OCI-LY1 (cell line): ENCODE measurements at regions not wholly inside any gene's neighbourhood (a gene's known extent, or its start where the extent isn't known, plus 50 kb on each side); places are given as distances from the start of the nearest gene placed in this dataset.

Source experiments
- H2AFZ ChIP-seq: fragments of 200-600 bp; sonication (generic), shearing (Covaris generic); 2 replicates; pipeline ENCODE4 v1.6.0; 2014; ENCODE audit warnings: antibody characterized with exemption, mild to moderate bottlenecking, low read length
- H3F3A ChIP-seq: fragments of 200-600 bp; sonication (generic), shearing (Covaris generic); 2 replicates; pipeline ENCODE4 v1.6.0; 2014; ENCODE audit warnings: mild to moderate bottlenecking, antibody characterized with exemption, low read length, moderate library complexity; ENCODE audit not compliant: insufficient read depth
- H3K27ac ChIP-seq: fragments of 200-600 bp; sonication (generic); 2 replicates; pipeline ENCODE4 v1.5.1; 2014; ENCODE audit warnings: low read length, mixed run types, mild to moderate bottlenecking, low read depth; ENCODE audit not compliant: poor library complexity, severe bottlenecking
- H3K27me3 ChIP-seq: fragments of 200-600 bp; sonication (generic); 2 replicates; pipeline ENCODE4 v1.6.0; 2014; ENCODE audit warnings: antibody characterized with exemption, mild to moderate bottlenecking, low read length, moderate library complexity; ENCODE audit not compliant: insufficient read depth
- H3K36me3 ChIP-seq: fragments of 200-600 bp; sonication (generic); 2 replicates; pipeline ENCODE4 v1.6.1; 2014; ENCODE audit warnings: mild to moderate bottlenecking, antibody characterized with exemption, low read length, moderate library complexity, mixed read lengths; ENCODE audit not compliant: insufficient read depth
- H3K4me1 ChIP-seq: fragments of 200-600 bp; sonication (generic); 2 replicates; pipeline ENCODE4 v1.5.1; 2014; ENCODE audit warnings: mild to moderate bottlenecking, low read length, moderate library complexity; ENCODE audit not compliant: insufficient read depth, severe bottlenecking
- H3K4me2 ChIP-seq: fragments of 200-600 bp; sonication (generic), shearing (Covaris generic); 2 replicates; pipeline ENCODE4 v1.6.1; 2014; ENCODE audit warnings: low read length
- H3K4me3 ChIP-seq: fragments of 200-600 bp; sonication (generic); 2 replicates; pipeline ENCODE4 v1.5.1; 2014; ENCODE audit warnings: low read length, low read depth, mild to moderate bottlenecking, mixed read lengths; ENCODE audit not compliant: poor library complexity, severe bottlenecking
- H3K79me2 ChIP-seq: fragments of 200-600 bp; shearing (Covaris generic); 2 replicates; pipeline ENCODE4 v1.6.1; 2016; ENCODE audit warnings: mixed run types, low read length, mixed read lengths; ENCODE audit not compliant: insufficient read depth
- H3K9ac ChIP-seq: fragments of 200-600 bp; sonication (generic), shearing (Covaris generic); 2 replicates; pipeline ENCODE4 v1.6.1; 2014; ENCODE audit warnings: mild to moderate bottlenecking, low read length, mixed read lengths
- H3K9me2 ChIP-seq: fragments of 200-600 bp; sonication (generic), shearing (Covaris generic); 2 replicates; pipeline ENCODE4 v1.6.1; 2014; ENCODE audit warnings: low read depth, mild to moderate bottlenecking, low read length, mixed read lengths
- H3K9me3 ChIP-seq: fragments of 200-600 bp; shearing (Covaris generic); 2 replicates; pipeline ENCODE4 v1.6.1; 2014; ENCODE audit warnings: low read length, mixed read lengths
- H4K20me1 ChIP-seq: fragments of 200-600 bp; sonication (generic), shearing (Covaris generic); 2 replicates; pipeline ENCODE4 v1.6.0; 2016; ENCODE audit warnings: mild to moderate bottlenecking, low read length; ENCODE audit not compliant: insufficient read depth
- CTCF ChIP-seq: fragments of 200-600 bp; sonication (generic), shearing (Covaris generic); IDR thresholded peaks from 2 replicates; pipeline ENCODE4 v1.5.1; 2017; ENCODE audit warnings: mild to moderate bottlenecking, antibody characterized with exemption, low read length, moderate library complexity, mixed read lengths
- EZH2 ChIP-seq: fragments of 200-600 bp; sonication (generic), shearing (Covaris generic); IDR thresholded peaks from 2 replicates; pipeline ENCODE4 v1.8.0; 2017; ENCODE audit warnings: borderline replicate concordance, mixed run types, mild to moderate bottlenecking, antibody characterized with exemption, low read length, moderate library complexity, mixed read lengths

- Histone ChIP-seq H3K4me3 (no peak overlapping the region), H3K9me2 (no peaks in the 10 kb centered on the region), H3K36me3 (no peaks in the 10 kb centered on the region), H3F3A (no peaks in the 10 kb centered on the region), H4K20me1 (no peaks in the 10 kb centered on the region), H3K27ac (no peak overlapping the region), H3K9ac (no peak overlapping the region), H2AFZ (no peak overlapping the region), H3K79me2 (no peaks in the 10 kb centered on the region), H3K4me1 (no peaks in the 10 kb centered on the region), H3K9me3 (no peaks in the 10 kb centered on the region), H3K27me3 (no peaks in the 10 kb centered on the region), H3K4me2 (no peak overlapping the region)
- TF ChIP-seq EZH2 (no peak), CTCF (no peak)
Observed at GRCh38 chr2:4258563-4258962, 555.2 kb downstream of the DCDC2C start.

DNA sequence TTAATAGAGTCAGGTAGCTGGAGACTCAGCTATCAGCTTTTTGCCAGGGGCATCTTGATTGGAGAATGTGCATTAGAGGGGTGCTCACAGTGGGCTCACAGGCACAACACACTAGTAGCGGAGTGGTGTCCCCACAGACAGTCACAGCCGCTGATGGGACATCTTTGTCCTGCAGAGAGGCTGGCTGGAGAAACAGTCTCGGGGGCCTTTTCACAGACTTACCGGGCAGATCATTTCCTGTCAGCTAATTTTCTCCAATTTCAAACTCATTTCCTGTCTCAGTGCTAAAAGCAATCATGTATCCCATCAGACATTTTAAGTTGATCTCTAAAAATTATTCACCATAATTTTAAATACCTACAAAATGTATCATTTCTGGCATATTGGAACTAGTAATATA is 562.6 kb downstream of the DCDC2C start:
- H3F3A ChIP-seq = no peaks in the 10 kb centered on the region
- H3K27ac ChIP-seq = no peak overlapping the region
- no peaks in the 10 kb centered on the region for H3K9me2 ChIP-seq
- no peaks in the 10 kb centered on the region for H3K79me2 ChIP-seq
- no peaks in the 10 kb centered on the region for H4K20me1 ChIP-seq
- no peak overlapping the region for H3K4me2 ChIP-seq
- peaks cover 5% of the 10 kb centered on the region for H3K4me1 ChIP-seq
- no peak overlapping the region for H2AFZ ChIP-seq
- no peaks in the 10 kb centered on the region for H3K27me3 ChIP-seq
- H3K36me3 ChIP-seq = no peaks in the 10 kb centered on the region
- no peak overlapping the region for H3K4me3 ChIP-seq
- H3K9me3 ChIP-seq = no peaks in the 10 kb centered on the region
- H3K9ac ChIP-seq = no peak overlapping the region
- no peak for TF ChIP-seq CTCF

- H3K27ac ChIP-seq = no peak overlapping the region
- no peaks in the 10 kb centered on the region for H3K27me3 ChIP-seq
- no peaks in the 10 kb centered on the region for H3K36me3 ChIP-seq
- H3K4me1 ChIP-seq = peaks cover 25% of the 10 kb centered on the region
- no peaks in the 10 kb centered on the region for H3K79me2 ChIP-seq
- H3F3A ChIP-seq = no peaks in the 10 kb centered on the region
- no peak overlapping the region for H3K9ac ChIP-seq
- H4K20me1 ChIP-seq = no peaks in the 10 kb centered on the region
- H3K9me3 ChIP-seq = no peaks in the 10 kb centered on the region
- H2AFZ ChIP-seq = no peak overlapping the region
- H3K9me2 ChIP-seq = no peaks in the 10 kb centered on the region
- no peak overlapping the region for H3K4me2 ChIP-seq
- H3K4me3 ChIP-seq = no peak overlapping the region
- TF ChIP-seq CTCF = no peak
- TF ChIP-seq EZH2 = no peak
Observed at GRCh38 chr2:4269885-4270284, 566.5 kb downstream of the DCDC2C start.
